ENCODE measurements at regions not wholly inside any gene's neighbourhood (a gene's known extent, or its start where the extent isn't known, plus 50 kb on each side); places are given as distances from the start of the nearest gene placed in this dataset.

DNA sequence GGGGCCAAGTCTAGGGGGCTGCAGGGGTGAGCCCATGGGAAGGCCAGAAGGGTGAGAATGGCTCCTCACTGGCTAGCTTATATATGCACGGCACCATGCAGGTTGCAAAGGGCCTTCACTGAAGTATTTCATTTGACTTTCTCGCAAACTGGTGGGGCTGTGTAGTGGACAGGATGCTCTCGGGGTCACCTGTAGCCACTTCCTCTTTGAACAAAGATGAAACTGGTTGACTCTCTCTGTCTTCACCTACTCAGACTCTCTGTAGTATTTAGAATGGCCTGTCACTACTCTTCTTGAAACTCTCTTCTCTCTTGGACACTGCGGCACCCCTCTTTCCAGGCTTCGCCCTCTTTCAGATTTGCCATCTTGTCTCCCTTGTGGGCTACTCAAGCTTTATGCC is 560.5 kb downstream of the PKHD1 start:
- no peak overlapping the region for H3K4me3 Mint-ChIP-seq
- H3K9me3 Mint-ChIP-seq: no peaks in the 10 kb centered on the region
- H3K27me3 Mint-ChIP-seq (ENCODE audit: low read depth): no peaks in the 10 kb centered on the region
- no peaks in the 10 kb centered on the region for H3K4me1 Mint-ChIP-seq (ENCODE audit: low read depth)
- no peaks in the 10 kb centered on the region for H3K36me3 Mint-ChIP-seq (ENCODE audit: low read depth)
- no peak overlapping the region for H3K27ac Mint-ChIP-seq

DNA sequence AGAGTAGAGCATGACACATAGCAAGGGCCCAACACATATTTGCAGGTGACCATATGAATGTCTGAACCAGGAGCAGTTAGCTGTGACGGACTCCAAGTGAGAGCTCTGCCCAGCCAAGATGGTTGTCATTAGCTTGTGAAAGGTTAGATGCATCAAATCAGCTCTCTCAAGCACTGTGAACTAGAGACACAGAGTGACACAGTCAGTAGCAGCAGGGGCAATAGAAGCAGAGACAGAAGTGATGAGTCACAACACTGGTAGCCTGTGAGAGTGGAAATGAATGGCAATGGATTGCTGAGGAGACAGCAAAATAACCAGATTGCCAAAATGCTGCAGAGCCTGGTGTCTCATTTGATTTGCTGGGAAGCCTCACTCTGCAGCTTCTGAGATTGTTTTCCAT is 558.9 kb downstream of the PKHD1 start:
- Mint-ChIP-seq H3K36me3 (ENCODE audit: low read depth) (no peaks in the 10 kb centered on the region), H3K4me3 (no peak overlapping the region), H3K27ac (no peak overlapping the region), H3K4me1 (ENCODE audit: low read depth) (no peaks in the 10 kb centered on the region), H3K27me3 (ENCODE audit: low read depth) (no peaks in the 10 kb centered on the region), H3K9me3 (no peaks in the 10 kb centered on the region)

DNA sequence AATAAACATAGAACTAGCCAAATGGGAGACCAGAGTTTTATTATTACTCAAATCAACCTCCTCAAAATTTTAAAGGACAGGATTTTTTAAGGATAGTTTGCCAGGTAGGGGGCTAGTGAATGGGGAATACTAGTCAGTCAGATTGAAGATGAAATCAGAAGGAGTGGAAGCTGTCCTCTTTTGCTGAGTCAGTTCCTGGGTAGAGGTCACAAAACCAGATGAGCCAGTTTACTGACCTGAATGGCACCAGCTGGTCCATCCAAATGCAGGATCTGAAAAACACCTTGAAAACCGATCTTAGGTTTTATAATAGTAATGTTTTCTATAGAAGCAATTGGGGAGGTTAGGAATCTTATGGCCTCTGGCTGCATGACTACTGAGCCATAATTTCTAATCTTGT is 558.2 kb downstream of the PKHD1 start:
- no peaks in the 10 kb centered on the region for H3K4me1 Mint-ChIP-seq (ENCODE audit: low read depth)
- H3K27ac Mint-ChIP-seq: no peak overlapping the region
- no peaks in the 10 kb centered on the region for H3K36me3 Mint-ChIP-seq (ENCODE audit: low read depth)
- H3K4me3 Mint-ChIP-seq: no peak overlapping the region
- no peaks in the 10 kb centered on the region for H3K9me3 Mint-ChIP-seq
- no peaks in the 10 kb centered on the region for H3K27me3 Mint-ChIP-seq (ENCODE audit: low read depth)

DNA sequence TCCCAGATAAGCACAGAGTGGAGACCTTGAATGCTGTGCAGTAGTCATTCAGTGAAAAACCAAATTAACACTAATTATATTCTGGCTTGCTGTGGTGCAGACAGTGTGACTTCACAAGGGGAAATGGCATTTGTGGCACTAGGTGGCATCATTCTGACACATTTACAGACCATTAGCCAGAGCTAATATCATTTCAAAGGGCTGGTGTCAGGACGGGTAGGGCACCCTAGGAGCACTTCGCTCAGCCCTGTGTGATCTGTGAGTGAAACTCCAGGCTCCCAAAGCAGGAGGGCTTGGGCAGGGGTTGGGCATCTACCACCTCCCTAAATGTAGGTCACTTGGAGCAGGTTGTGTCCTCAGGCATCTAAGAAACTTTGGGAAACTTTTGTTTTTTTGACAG is 555.8 kb downstream of the PKHD1 start:
- Mint-ChIP-seq H3K27me3 (ENCODE audit: low read depth) (no peaks in the 10 kb centered on the region), H3K36me3 (ENCODE audit: low read depth) (no peaks in the 10 kb centered on the region), H3K4me1 (ENCODE audit: low read depth) (no peaks in the 10 kb centered on the region), H3K4me3 (no peak overlapping the region), H3K9me3 (no peaks in the 10 kb centered on the region), H3K27ac (no peak overlapping the region)

DNA sequence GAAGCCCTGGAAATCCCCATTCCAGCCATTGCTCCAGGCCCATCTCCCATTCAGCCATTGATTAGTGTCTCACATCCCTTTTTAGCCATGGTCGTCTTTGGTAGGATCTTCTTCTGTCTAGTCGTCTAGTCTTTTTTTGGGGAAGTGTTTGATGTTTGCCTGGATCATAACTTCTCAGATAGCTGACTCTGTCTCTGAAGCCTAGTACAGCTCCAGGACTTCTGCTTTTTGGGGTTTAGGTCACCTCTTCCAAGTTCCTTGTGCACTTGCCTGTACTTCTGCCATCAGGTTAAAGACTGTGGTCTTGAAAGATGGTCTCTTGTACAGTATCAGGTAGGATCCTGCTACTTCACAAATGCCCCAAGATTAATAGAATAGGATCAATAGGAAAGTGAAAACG is 553.5 kb downstream of the PKHD1 start:
- no peaks in the 10 kb centered on the region for H3K36me3 Mint-ChIP-seq (ENCODE audit: low read depth)
- H3K9me3 Mint-ChIP-seq: no peaks in the 10 kb centered on the region
- no peaks in the 10 kb centered on the region for H3K4me1 Mint-ChIP-seq (ENCODE audit: low read depth)
- H3K27me3 Mint-ChIP-seq (ENCODE audit: low read depth): no peaks in the 10 kb centered on the region
- H3K4me3 Mint-ChIP-seq: no peak overlapping the region
- no peak overlapping the region for H3K27ac Mint-ChIP-seq

DNA sequence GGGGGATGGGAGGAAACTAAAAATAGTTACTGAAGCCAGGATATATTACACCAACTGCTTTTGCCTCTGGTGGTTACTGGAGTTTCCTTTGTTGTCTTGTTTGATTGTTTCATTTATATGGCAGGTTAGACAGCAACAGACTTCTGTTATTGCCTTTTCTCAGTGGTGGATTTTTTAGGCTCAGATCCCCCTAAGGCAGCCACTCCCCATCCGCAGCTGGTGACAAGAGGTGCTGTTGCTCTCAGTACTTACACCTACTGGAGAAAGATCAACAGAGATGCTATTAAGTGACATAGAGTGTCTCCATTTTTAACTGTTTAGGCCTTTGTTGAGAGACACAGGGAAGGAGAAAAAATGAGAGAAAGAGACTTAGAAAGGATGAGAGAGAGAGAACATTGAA is 552.1 kb downstream of the PKHD1 start:
- H3K4me1 Mint-ChIP-seq (ENCODE audit: low read depth): no peaks in the 10 kb centered on the region
- no peaks in the 10 kb centered on the region for H3K9me3 Mint-ChIP-seq
- H3K27me3 Mint-ChIP-seq (ENCODE audit: low read depth): no peaks in the 10 kb centered on the region
- no peaks in the 10 kb centered on the region for H3K36me3 Mint-ChIP-seq (ENCODE audit: low read depth)
- H3K4me3 Mint-ChIP-seq: no peak overlapping the region
- no peak overlapping the region for H3K27ac Mint-ChIP-seq

DNA sequence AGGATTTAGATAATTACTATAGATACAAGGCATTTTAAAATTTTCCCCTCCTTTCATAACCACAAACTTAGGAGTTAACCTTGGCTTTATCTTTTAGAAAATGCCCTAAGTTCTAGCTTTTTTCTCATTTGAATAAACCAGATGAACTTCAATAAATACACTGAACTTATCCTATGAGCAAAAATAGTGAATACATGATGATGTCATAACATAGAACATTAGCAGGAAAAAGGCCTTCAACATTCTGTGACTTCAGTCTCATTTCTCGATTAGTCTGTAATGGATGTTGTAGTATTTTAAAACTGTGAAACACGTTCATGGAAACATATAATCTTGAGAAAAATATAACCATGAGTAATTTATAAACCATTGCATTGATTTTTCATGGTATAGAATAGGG is 550.7 kb downstream of the PKHD1 start:
- no peak overlapping the region for H3K4me3 Mint-ChIP-seq
- no peaks in the 10 kb centered on the region for H3K36me3 Mint-ChIP-seq (ENCODE audit: low read depth)
- no peaks in the 10 kb centered on the region for H3K9me3 Mint-ChIP-seq
- no peaks in the 10 kb centered on the region for H3K27me3 Mint-ChIP-seq (ENCODE audit: low read depth)
- H3K4me1 Mint-ChIP-seq (ENCODE audit: low read depth): no peaks in the 10 kb centered on the region
- H3K27ac Mint-ChIP-seq: no peak overlapping the region

DNA sequence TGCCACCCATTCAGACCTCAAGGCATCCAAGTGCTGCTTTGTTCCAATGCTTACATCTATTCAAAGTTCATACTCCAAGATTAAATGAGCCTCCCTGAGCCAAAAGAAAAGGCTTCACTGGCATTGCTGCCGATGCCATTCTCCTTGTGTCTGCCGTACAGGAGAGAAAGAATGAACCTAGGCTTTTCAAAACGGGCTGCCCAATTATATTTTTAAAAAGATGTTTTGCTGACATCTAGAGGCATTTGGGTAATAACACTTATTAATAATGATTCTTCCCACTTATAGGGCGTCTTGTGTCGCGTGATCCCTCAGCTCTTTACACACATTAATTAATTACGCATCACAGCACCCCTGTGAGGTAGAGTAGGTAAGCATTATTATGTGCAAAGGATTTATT is 545.6 kb downstream of the PKHD1 start:
- no peak overlapping the region for H3K4me3 Mint-ChIP-seq
- no peaks in the 10 kb centered on the region for H3K36me3 Mint-ChIP-seq (ENCODE audit: low read depth)
- no peak overlapping the region for H3K27ac Mint-ChIP-seq
- H3K9me3 Mint-ChIP-seq: no peaks in the 10 kb centered on the region
- H3K4me1 Mint-ChIP-seq (ENCODE audit: low read depth): no peaks in the 10 kb centered on the region
- no peaks in the 10 kb centered on the region for H3K27me3 Mint-ChIP-seq (ENCODE audit: low read depth)

DNA sequence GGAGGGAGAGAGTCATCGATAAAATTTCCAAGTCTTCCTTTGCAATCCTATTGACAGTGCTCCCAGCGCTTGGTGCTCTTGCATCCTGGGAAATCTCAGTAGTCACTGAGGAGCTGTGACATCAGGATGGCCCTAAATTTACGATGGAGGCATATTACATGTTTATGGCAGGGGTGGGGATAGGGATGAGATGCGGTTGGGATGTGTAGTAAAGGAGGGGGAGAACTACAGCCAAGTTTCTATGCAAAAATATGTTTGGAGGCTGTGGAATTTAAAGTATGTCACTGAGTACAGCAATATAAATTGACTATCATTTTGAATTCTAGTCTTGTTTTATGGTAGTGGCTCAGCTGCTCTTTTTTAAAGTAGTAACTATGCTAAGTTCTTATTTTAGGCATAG is 544.9 kb downstream of the PKHD1 start:
- no peaks in the 10 kb centered on the region for H3K9me3 Mint-ChIP-seq
- no peak overlapping the region for H3K4me3 Mint-ChIP-seq
- H3K36me3 Mint-ChIP-seq (ENCODE audit: low read depth): no peaks in the 10 kb centered on the region
- H3K27ac Mint-ChIP-seq: no peak overlapping the region
- H3K27me3 Mint-ChIP-seq (ENCODE audit: low read depth): no peaks in the 10 kb centered on the region
- no peaks in the 10 kb centered on the region for H3K4me1 Mint-ChIP-seq (ENCODE audit: low read depth)

DNA sequence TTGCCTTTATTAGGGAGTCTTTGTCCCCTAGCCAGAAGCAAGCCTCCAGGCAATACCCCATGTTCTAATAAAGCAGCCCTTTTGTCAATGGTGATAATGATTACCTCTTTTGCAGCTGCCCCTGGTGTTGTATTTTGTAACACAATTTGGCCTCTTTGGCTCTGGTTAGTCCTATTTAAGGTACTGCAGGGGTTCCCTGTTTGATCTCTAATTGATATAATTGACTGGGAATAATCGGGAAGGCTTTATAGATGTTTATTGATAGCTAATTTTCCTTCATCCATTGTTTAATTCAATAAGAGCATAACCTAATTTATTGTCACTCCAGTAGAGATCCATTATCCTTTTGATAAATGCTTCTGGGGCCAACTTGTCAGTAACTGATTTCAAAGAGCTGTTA is 537.2 kb downstream of the PKHD1 start:
- Mint-ChIP-seq H3K27me3 (ENCODE audit: low read depth) (no peaks in the 10 kb centered on the region), H3K36me3 (ENCODE audit: low read depth) (no peaks in the 10 kb centered on the region), H3K9me3 (no peaks in the 10 kb centered on the region), H3K4me1 (ENCODE audit: low read depth) (no peaks in the 10 kb centered on the region), H3K27ac (no peak overlapping the region), H3K4me3 (no peak overlapping the region)

DNA sequence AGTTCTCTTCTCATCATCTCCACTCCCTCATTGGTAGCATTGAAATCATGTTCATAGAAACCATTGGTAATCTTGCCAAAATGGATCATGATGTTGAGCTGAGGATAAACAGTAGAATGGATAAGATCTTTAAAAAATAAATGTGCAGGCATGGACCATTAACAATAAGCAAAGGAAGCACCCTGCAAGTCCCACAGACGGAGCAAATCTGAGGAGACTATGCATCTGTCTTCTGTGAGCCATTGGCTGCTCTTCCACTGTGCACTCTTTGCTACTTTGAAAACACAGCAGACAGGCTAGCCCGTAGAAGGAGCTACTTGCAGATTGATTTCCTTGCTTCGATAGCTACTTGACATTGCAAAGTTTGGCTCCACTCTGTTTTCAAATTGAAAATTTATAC is 535.0 kb downstream of the PKHD1 start:
- Mint-ChIP-seq H3K4me1 (ENCODE audit: low read depth) (no peaks in the 10 kb centered on the region), H3K27me3 (ENCODE audit: low read depth) (no peaks in the 10 kb centered on the region), H3K4me3 (no peak overlapping the region), H3K36me3 (ENCODE audit: low read depth) (no peaks in the 10 kb centered on the region), H3K27ac (no peak overlapping the region), H3K9me3 (no peaks in the 10 kb centered on the region)

DNA sequence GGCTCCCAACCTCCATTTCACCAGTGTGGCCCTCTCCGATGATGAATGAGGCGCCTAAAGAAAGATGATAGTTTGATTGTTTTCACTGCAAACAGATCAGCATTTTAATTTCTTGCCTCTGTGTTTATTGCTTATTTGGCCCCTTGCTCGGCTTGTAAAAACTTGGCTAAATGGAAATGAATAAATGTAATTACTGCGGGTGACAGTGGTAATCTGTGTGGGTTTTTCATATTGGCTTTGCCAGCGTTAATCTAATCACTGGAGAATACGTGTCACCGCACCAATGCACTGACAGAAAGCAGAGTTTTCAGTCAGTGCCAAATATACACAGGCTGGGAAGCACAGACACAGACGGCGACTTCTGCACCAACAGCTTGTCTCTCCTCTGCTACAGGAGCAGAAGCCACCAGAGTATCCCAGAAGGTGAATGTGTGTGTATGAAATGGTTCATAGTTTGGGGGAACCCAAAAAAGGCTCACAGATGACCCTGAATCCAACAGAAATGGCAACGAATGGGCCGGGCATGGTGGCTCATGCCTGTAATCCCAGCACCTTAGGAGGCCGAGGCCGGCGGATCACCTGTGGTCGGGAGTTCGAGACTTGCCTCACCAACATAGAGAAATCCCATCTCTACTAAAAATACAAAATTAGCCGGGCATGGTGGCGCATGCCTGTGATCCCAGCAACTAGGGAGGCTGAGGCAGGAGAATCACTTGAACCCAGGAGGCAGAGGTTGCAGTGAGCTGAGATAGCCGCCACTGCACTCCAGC is 534.0 kb downstream of the PKHD1 start:
- H3K27ac Mint-ChIP-seq: no peak overlapping the region
- H3K4me3 Mint-ChIP-seq: no peak overlapping the region
- no peaks in the 10 kb centered on the region for H3K9me3 Mint-ChIP-seq
- H3K36me3 Mint-ChIP-seq (ENCODE audit: low read depth): no peaks in the 10 kb centered on the region
- no peaks in the 10 kb centered on the region for H3K4me1 Mint-ChIP-seq (ENCODE audit: low read depth)
- no peaks in the 10 kb centered on the region for H3K27me3 Mint-ChIP-seq (ENCODE audit: low read depth)

DNA sequence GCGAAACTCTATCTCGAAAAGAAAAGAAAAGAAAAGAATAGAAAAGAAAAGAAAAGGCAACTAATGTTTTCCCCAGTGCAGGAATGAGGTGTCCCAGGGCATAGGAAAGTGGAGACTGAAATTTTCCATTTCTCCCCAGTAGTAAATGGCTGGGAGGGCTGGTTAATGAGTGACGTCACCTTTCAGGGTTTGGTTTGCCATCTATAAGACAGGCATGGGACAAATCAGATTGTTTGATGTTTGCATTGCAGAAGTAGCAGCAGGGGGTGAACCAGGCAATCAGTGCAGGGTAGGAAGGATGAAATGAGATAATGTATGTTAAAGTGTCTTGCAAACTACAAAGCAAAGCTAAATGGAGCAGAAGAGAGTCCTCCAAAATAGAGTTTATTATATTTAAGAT is 533.4 kb downstream of the PKHD1 start:
- Mint-ChIP-seq H3K27ac (no peak overlapping the region), H3K4me1 (ENCODE audit: low read depth) (no peaks in the 10 kb centered on the region), H3K4me3 (no peak overlapping the region), H3K27me3 (ENCODE audit: low read depth) (no peaks in the 10 kb centered on the region), H3K9me3 (no peaks in the 10 kb centered on the region), H3K36me3 (ENCODE audit: low read depth) (no peaks in the 10 kb centered on the region)

DNA sequence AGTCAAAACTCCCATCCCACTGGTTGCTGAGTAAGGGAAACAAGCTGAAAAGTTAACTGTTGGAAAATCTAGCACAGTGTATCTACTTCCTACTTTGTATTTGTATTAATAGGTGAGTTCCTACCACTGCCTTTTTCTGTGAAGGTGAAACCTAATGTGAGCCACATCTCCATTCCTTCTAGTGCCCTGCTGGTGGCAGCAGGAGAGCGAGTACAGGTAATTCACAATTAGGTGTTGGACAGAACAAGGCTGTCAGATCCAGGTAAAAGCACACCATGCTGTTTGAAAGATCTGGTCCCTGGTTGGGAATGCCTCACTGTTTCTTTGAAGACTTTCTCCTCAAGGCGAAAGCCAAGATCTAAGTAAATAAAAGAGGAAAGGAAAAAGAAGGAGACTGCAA is 528.4 kb downstream of the PKHD1 start:
- H3K36me3 Mint-ChIP-seq (ENCODE audit: low read depth): no peaks in the 10 kb centered on the region
- peaks cover 3% of the 10 kb centered on the region for H3K4me1 Mint-ChIP-seq (ENCODE audit: low read depth)
- no peaks in the 10 kb centered on the region for H3K27me3 Mint-ChIP-seq (ENCODE audit: low read depth)
- H3K9me3 Mint-ChIP-seq: no peaks in the 10 kb centered on the region
- H3K4me3 Mint-ChIP-seq: no peak overlapping the region
- H3K27ac Mint-ChIP-seq: no peak overlapping the region

DNA sequence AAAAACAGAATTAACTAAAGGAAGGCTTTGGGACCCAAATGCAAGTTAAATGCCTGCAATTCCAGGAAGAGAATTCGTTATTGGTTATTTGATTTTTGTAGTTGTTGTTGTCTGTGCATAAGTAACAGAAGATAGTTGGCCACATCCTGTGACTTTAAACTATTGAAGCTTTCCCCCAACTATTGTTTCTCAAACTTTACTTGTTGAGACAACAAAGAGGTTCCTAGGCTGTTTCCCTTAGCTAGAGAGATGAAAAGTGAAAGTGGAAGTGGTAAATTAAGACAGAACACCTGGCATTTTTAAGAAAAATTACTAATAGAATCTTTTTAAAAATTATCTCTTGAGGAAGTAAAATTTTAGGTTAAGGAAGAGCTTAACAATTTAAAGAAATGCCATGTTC is 525.2 kb downstream of the PKHD1 start:
- no peak overlapping the region for H3K27ac Mint-ChIP-seq
- no peaks in the 10 kb centered on the region for H3K9me3 Mint-ChIP-seq
- peaks cover 3% of the 10 kb centered on the region for H3K4me1 Mint-ChIP-seq (ENCODE audit: low read depth)
- no peaks in the 10 kb centered on the region for H3K36me3 Mint-ChIP-seq (ENCODE audit: low read depth)
- H3K4me3 Mint-ChIP-seq: no peak overlapping the region
- no peaks in the 10 kb centered on the region for H3K27me3 Mint-ChIP-seq (ENCODE audit: low read depth)
